Progenitor cell of endocrine pancreas (in vitro differentiated cells): ENCODE measurements at regions not wholly inside any gene's neighbourhood (a gene's known extent, or its start where the extent isn't known, plus 50 kb on each side); places are given as distances from the start of the nearest gene placed in this dataset.

Experiments used
- DNase-seq: peaks from one replicate; pipeline ENCODE4 v3.0.0; 2021; ENCODE audit warnings: low spot score; ENCODE audit not compliant: unreplicated experiment
- H3K27ac Mint-ChIP-seq: 2 replicates; pipeline ENCODE4 v1.8.0; 2021; ENCODE audit warnings: mild to moderate bottlenecking, moderate library complexity, mixed read lengths
- H3K27me3 Mint-ChIP-seq: 2 replicates; pipeline ENCODE4 v1.8.0; 2021; ENCODE audit warnings: mixed read lengths
- H3K36me3 Mint-ChIP-seq: 2 replicates; pipeline ENCODE4 v1.8.0; 2022; ENCODE audit warnings: mixed read lengths; ENCODE audit not compliant: insufficient read depth
- H3K4me1 Mint-ChIP-seq: 2 replicates; pipeline ENCODE4 v1.8.0; 2021; ENCODE audit warnings: low read depth, mixed read lengths
- H3K4me3 Mint-ChIP-seq: 2 replicates; pipeline ENCODE4 v1.8.0; 2021; ENCODE audit warnings: low read depth, mild to moderate bottlenecking, moderate library complexity, mixed read lengths
- H3K9me3 Mint-ChIP-seq: 2 replicates; pipeline ENCODE4 v1.8.0; 2021; ENCODE audit warnings: low read depth, mixed read lengths
- TF ChIP-seq, protein P1 (sequence below): fragments of 200-600 bp; sonication (generic); IDR thresholded peaks from one replicate; pipeline ENCODE4 v1.5.0; 2021; ENCODE audit warnings: antibody characterized with exemption, mild to moderate bottlenecking; ENCODE audit not compliant: unreplicated experiment

DNA sequence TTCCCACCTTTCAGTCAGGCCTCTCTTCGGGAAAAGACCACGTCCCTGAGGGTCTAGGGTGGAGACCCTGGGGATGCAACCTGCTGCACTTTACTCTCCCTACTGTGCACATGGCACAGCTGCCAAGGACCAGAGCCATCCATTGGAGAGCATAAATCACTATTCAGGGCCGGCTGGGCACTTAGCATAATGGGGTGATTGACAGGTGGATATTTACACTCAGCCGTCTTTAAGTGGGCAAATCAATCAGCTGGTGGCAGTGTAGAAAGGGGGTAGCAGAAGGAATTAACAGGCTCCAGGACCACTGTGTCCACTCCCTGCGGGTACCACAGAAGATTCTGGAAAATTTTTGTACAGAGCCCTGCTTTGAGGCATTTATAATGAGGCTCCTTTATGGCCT is 87.3 kb upstream of the IRX6 start:
- Mint-ChIP-seq H3K27me3 (peaks cover 27% of the 10 kb centered on the region), H3K36me3 (no peaks in the 10 kb centered on the region), H3K27ac (no peak overlapping the region), H3K4me1 (no peaks in the 10 kb centered on the region), H3K4me3 (no peak overlapping the region), H3K9me3 (no peaks in the 10 kb centered on the region)
- no peak for DNase-seq
- TF ChIP-seq, protein P1, sequence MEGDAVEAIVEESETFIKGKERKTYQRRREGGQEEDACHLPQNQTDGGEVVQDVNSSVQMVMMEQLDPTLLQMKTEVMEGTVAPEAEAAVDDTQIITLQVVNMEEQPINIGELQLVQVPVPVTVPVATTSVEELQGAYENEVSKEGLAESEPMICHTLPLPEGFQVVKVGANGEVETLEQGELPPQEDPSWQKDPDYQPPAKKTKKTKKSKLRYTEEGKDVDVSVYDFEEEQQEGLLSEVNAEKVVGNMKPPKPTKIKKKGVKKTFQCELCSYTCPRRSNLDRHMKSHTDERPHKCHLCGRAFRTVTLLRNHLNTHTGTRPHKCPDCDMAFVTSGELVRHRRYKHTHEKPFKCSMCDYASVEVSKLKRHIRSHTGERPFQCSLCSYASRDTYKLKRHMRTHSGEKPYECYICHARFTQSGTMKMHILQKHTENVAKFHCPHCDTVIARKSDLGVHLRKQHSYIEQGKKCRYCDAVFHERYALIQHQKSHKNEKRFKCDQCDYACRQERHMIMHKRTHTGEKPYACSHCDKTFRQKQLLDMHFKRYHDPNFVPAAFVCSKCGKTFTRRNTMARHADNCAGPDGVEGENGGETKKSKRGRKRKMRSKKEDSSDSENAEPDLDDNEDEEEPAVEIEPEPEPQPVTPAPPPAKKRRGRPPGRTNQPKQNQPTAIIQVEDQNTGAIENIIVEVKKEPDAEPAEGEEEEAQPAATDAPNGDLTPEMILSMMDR, result no peak

DNA sequence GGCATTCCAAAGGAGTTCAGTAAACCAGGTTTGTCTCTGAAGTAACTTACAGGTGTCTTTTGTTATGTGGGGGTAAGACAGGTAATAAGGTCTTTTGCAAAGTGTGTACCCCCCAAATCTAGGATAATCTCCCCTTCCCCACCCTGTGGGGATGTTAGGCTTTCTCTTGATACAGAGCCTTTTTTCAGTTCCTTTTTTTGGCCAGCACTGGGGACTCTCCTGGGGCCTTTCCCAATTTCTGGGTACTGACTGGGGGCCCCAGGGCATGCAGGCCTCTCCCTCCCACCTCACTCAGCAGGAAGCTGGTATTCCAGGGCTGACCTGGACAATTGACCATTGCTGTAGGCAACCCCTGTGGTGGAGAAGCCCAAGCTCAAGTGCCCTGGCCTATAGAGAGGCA is 84.3 kb upstream of the IRX6 start:
- H3K27me3 Mint-ChIP-seq, result peaks cover 35% of the 10 kb centered on the region
- no peak for DNase-seq
- H3K27ac Mint-ChIP-seq, result no peak overlapping the region
- no peaks in the 10 kb centered on the region for H3K4me1 Mint-ChIP-seq
- H3K9me3 Mint-ChIP-seq, result no peaks in the 10 kb centered on the region
- TF ChIP-seq, protein P1, result no peak
- H3K4me3 Mint-ChIP-seq, result no peak overlapping the region
- H3K36me3 Mint-ChIP-seq, result no peaks in the 10 kb centered on the region

DNA sequence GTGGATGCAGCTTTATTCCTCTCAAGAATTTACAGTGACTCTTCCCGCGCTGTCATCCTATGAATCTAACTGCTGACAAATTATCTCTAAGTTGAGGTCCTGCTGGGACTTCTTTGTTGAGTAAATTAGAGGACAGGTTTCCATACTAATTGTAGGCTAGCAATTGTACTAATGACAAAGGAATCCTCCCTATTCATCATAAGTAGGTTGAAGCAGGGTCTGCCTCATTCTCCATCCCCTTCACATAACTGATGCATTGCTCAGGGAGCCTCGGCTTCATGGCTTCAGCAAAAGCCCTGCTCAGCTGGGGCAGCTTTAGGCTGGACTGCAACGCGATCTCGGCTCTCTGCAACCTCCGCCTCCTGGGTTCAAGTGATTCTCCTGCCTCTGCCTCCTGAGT is 83.1 kb upstream of the IRX6 start:
- H3K36me3 Mint-ChIP-seq, result no peaks in the 10 kb centered on the region
- no peaks in the 10 kb centered on the region for H3K9me3 Mint-ChIP-seq
- no peaks in the 10 kb centered on the region for H3K4me1 Mint-ChIP-seq
- no peak overlapping the region for H3K27ac Mint-ChIP-seq
- H3K27me3 Mint-ChIP-seq, result peaks cover 39% of the 10 kb centered on the region
- TF ChIP-seq, protein P1, result no peak
- H3K4me3 Mint-ChIP-seq, result no peak overlapping the region
- no peak for DNase-seq

DNA sequence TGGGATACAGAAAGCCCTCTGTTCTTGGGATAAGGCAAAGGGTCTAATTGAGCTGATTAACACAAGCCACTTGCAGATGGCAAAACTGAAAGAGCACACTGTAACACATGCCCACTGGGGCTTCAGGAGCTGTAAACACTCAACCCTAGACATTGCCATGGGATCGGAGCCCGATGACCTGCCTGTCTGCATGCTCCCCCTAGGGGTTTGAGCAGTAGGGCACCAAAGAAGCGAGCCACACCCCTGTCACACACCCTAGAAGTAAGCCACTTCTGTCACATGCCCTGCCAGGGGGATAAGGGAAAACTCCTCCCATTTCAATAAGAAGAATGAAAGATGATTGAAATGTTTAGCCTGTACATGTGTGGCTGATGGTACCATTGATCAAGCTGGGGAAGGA is 81.3 kb upstream of the IRX6 start:
- TF ChIP-seq, protein P1, result peak; percentile 22
- DNase-seq, result no peak
- peaks cover 31% of the 10 kb centered on the region for H3K27me3 Mint-ChIP-seq

DNA sequence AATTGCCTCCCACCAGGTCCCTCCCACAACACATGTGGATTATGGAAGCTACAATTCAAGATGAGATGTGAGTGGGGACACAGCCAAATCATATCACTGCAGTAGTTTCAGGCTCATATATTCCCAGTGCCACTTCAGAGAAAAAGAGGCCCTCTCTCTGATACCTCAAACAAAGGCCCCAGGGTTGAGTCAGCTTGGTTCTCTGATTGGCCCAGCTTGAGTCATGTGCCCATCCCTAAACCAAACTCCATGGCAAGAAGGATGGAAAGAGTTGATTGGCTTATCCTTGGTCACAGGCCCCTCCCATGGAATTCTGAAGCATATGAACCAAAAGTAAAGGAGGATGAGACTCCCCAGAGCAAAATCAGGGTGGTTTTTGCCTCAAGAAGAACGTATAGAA is 75.9 kb upstream of the IRX6 start:
- Mint-ChIP-seq H3K4me3 (no peak overlapping the region), H3K9me3 (peaks cover 1% of the 10 kb centered on the region), H3K27ac (no peak overlapping the region), H3K4me1 (no peaks in the 10 kb centered on the region), H3K27me3 (peaks cover 13% of the 10 kb centered on the region), H3K36me3 (no peaks in the 10 kb centered on the region)
- TF ChIP-seq, protein P1, result no peak
- no peak for DNase-seq

More for the DNA sequence above, 81.3 kb upstream of the IRX6 start:
- H3K36me3 Mint-ChIP-seq, result no peaks in the 10 kb centered on the region
- H3K9me3 Mint-ChIP-seq, result no peaks in the 10 kb centered on the region
- H3K27ac Mint-ChIP-seq, result no peak overlapping the region
- H3K4me3 Mint-ChIP-seq, result no peak overlapping the region
- H3K4me1 Mint-ChIP-seq, result no peaks in the 10 kb centered on the region
